Neural crest cell (in vitro differentiated cells): ENCODE measurements at regions not wholly inside any gene's neighbourhood (a gene's known extent, or its start where the extent isn't known, plus 50 kb on each side); places are given as distances from the start of the nearest gene placed in this dataset.
"Not testable (repeated sequence)": the region's sequence is repeated elsewhere in the genome, so short reads cannot be mapped to it uniquely, and the experiment has no call there.

Source experiments
- DNase-seq: peaks from one replicate; pipeline ENCODE4 v3.0.0; 2021; ENCODE audit warnings: low read depth, mixed read lengths, low spot score
- H3K27ac Mint-ChIP-seq: one replicate; pipeline ENCODE4 v1.8.0; 2021; ENCODE audit warnings: mild to moderate bottlenecking, mixed read lengths; ENCODE audit not compliant: unreplicated experiment
- H3K27me3 Mint-ChIP-seq: 2 replicates; pipeline ENCODE4 v1.8.0; 2021; ENCODE audit warnings: low read depth, mild to moderate bottlenecking, mixed read lengths
- H3K36me3 Mint-ChIP-seq: 2 replicates; pipeline ENCODE4 v1.8.0; 2021; ENCODE audit warnings: low read depth, mild to moderate bottlenecking, mixed read lengths
- H3K4me1 Mint-ChIP-seq: 2 replicates; pipeline ENCODE4 v1.8.0; 2021; ENCODE audit warnings: mixed read lengths
- H3K4me3 Mint-ChIP-seq: one replicate; pipeline ENCODE4 v1.8.0; 2021; ENCODE audit warnings: mild to moderate bottlenecking, mixed read lengths
- H3K9me3 Mint-ChIP-seq: 2 replicates; pipeline ENCODE4 v1.8.0; 2021; ENCODE audit warnings: mixed read lengths
- CTCF ChIP-seq: fragments of 200-600 bp; sonication (generic); conservative IDR thresholded peaks from 2 replicates; pipeline ENCODE4 v1.5.0; 2021; ENCODE audit warnings: antibody characterized with exemption, mild to moderate bottlenecking

- peaks cover 6% of the 10 kb centered on the region for H3K27me3 Mint-ChIP-seq
- no peak overlapping the region for H3K27ac Mint-ChIP-seq
- no peaks in the 10 kb centered on the region for H3K4me1 Mint-ChIP-seq
- DNase-seq: no peak
- no peak overlapping the region for H3K4me3 Mint-ChIP-seq
- TF ChIP-seq CTCF: no peak
- H3K9me3 Mint-ChIP-seq: peaks cover 10% of the 10 kb centered on the region
- no peaks in the 10 kb centered on the region for H3K36me3 Mint-ChIP-seq
Observed at GRCh38 chr7:113606325-113606724, 312.5 kb downstream of the PPP1R3A start.

- not testable (repeated sequence) for H3K27ac Mint-ChIP-seq, H3K4me1 Mint-ChIP-seq, H3K36me3 Mint-ChIP-seq, H3K27me3 Mint-ChIP-seq, H3K4me3 Mint-ChIP-seq, DNase-seq
- H3K9me3 Mint-ChIP-seq: peaks cover 10% of the 10 kb centered on the region
Observed at GRCh38 chr7:113600428-113600827, 318.4 kb downstream of the PPP1R3A start.

- H3K27ac Mint-ChIP-seq, H3K27me3 Mint-ChIP-seq, DNase-seq, H3K36me3 Mint-ChIP-seq, H3K9me3 Mint-ChIP-seq, H3K4me3 Mint-ChIP-seq, H3K4me1 Mint-ChIP-seq: not testable (repeated sequence)
Observed at GRCh38 chr7:113593455-113593854, 325.4 kb downstream of the PPP1R3A start.

DNA sequence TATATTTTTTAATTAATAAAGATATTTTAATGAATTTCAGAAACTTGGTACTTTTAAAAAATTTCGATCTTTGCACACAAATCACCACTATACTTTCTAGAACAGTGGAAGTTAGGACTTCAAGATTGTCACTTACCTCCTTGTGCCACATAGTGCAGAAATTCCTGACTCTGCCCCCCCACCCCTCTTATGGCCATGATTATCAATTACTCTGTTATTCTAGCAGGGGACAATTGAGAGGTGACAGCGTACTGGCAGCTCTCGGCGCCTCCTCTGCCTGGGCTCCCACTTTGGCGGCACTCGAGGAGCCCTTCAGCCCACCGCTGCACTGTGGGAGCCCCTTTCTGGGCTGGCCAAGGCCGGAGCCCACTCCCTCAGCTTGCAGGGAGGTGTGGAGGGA, 325.9 kb downstream of the PPP1R3A start:
- H3K9me3 Mint-ChIP-seq, H3K4me1 Mint-ChIP-seq, H3K4me3 Mint-ChIP-seq, H3K27me3 Mint-ChIP-seq, DNase-seq, H3K36me3 Mint-ChIP-seq, H3K27ac Mint-ChIP-seq: not testable (repeated sequence)

DNA sequence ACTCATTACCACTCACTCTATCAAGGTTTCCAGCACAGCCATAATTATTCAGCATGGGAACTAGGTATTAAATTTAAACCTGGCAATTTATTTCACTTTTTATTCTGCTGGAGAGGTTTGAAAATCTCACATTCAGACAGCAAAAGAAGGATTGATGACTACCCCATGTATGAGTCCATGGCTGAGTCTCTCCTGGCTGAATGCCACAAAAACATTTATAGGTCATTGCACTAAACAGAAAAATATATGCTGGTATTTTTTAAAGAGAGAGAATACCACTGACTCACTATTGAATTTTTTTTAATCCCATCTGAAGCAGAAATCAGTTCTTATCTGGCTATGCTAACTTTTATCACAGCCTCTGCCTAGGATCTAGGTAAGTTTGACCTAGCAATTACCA, 336.3 kb downstream of the PPP1R3A start:
- H3K27ac Mint-ChIP-seq: no peak overlapping the region
- no peak for TF ChIP-seq CTCF
- peaks cover 5% of the 10 kb centered on the region for H3K27me3 Mint-ChIP-seq
- H3K36me3 Mint-ChIP-seq: no peaks in the 10 kb centered on the region
- DNase-seq: no peak
- no peaks in the 10 kb centered on the region for H3K4me1 Mint-ChIP-seq
- H3K9me3 Mint-ChIP-seq: no peaks in the 10 kb centered on the region
- no peak overlapping the region for H3K4me3 Mint-ChIP-seq

- H3K36me3 Mint-ChIP-seq, H3K27me3 Mint-ChIP-seq, H3K27ac Mint-ChIP-seq, DNase-seq, H3K9me3 Mint-ChIP-seq, H3K4me1 Mint-ChIP-seq, H3K4me3 Mint-ChIP-seq: not testable (repeated sequence)
Observed at GRCh38 chr7:113563257-113563656, 355.6 kb downstream of the PPP1R3A start.

DNA sequence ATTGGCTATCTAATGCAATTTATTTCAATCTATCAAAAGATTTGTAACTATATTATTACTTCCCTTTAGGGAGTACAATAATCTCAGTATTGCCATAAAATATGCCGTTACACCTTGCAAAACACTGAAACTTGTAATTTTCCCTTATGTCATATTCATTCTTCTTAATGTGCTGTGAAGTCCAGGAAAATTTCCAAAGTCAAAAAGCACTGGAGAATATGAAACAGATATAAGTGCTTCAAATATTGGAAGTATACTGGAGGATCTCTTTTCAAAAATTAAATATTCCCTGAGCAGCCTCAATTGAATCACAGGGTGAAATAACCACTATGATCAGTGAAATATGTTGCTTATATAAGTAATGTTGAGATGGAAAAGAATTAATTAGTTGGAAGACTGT, 356.0 kb downstream of the PPP1R3A start:
- no peak for DNase-seq
- Mint-ChIP-seq H3K27ac (no peak overlapping the region), H3K27me3 (no peaks in the 10 kb centered on the region), H3K36me3 (no peaks in the 10 kb centered on the region), H3K9me3 (peaks cover 3% of the 10 kb centered on the region), H3K4me1 (no peaks in the 10 kb centered on the region), H3K4me3 (no peak overlapping the region)
- no peak for TF ChIP-seq CTCF

GRCh38 chr7:113562242-113562641, 356.6 kb downstream of the PPP1R3A start:
- Mint-ChIP-seq H3K27me3 (no peaks in the 10 kb centered on the region), H3K4me3 (no peak overlapping the region), H3K27ac (no peak overlapping the region), H3K36me3 (no peaks in the 10 kb centered on the region), H3K4me1 (no peaks in the 10 kb centered on the region), H3K9me3 (peaks cover 6% of the 10 kb centered on the region)
- DNase-seq: no peak
- no peak for TF ChIP-seq CTCF
